H1 (cell line): ENCODE measurements at regions not wholly inside any gene's neighbourhood (a gene's known extent, or its start where the extent isn't known, plus 50 kb on each side); places are given as distances from the start of the nearest gene placed in this dataset.

Experiments
- CTCF ChIA-PET: fragments of 300-600 bp; sonication (Branson Sonifier 250); formaldehyde crosslinking; loops from one replicate; lab custom pipeline; 2021; ENCODE audit not compliant: partially characterized antibody; lab: Charles Lee
- POLR2A ChIA-PET: fragments of 300-600 bp; sonication (Branson Sonifier 250); formaldehyde crosslinking; loops from one replicate; lab custom pipeline; 2021; ENCODE audit warnings: inconsistent platforms; ENCODE audit not compliant: partially characterized antibody; lab: Charles Lee
- DNase-seq, 2 experiments: peaks; one replicate each; pipeline versions ENCODE4 v3.0.0 to v3.0.0-alpha.2; 2010 to 2022; ENCODE audit warnings: low spot score in 2 of 2, low read depth in 1 of 2, mixed read lengths in 1 of 2
- FAIRE-seq: peaks from 2 replicates; lab custom pipeline; 2011; peaks lifted over from hg19 to GRCh38; lab: Jason Lieb, UNC
- H2AFZ ChIP-seq: 2 replicates; pipeline ENCODE4 v1.8.1; 2012; ENCODE audit warnings: low read length, inconsistent platforms
- H2AK5ac ChIP-seq: 2 replicates; pipeline ENCODE4 v1.6.1; 2013; ENCODE audit warnings: low read depth, low read length
- H2BK120ac ChIP-seq: replicated peaks from 2 replicates; pipeline ENCODE3; 2013; ENCODE audit warnings: low read depth, low read length, inconsistent platforms
- H2BK12ac ChIP-seq: 2 replicates; pipeline ENCODE4 v1.6.1; 2013; ENCODE audit warnings: low read depth, low read length
- H2BK15ac ChIP-seq: 2 replicates; pipeline ENCODE4 v1.6.1; 2013; ENCODE audit warnings: low read length
- H2BK20ac ChIP-seq: 2 replicates; pipeline ENCODE4 v1.6.1; 2013; ENCODE audit warnings: low read length
- H2BK5ac ChIP-seq: 2 replicates; pipeline ENCODE4 v1.6.1; 2013; ENCODE audit warnings: low read depth, low read length
- H3K14ac ChIP-seq: 2 replicates; pipeline ENCODE4 v1.6.1; 2013; ENCODE audit warnings: inconsistent platforms; ENCODE audit not compliant: insufficient read length
- H3K18ac ChIP-seq: 2 replicates; pipeline ENCODE4 v1.6.1; 2013; ENCODE audit warnings: low read length; ENCODE audit errors: extremely low read depth
- H3K23ac ChIP-seq: 2 replicates; pipeline ENCODE4 v1.6.1; 2013; ENCODE audit warnings: inconsistent platforms; ENCODE audit not compliant: insufficient read length
- H3K23me2 ChIP-seq: 2 replicates; pipeline ENCODE4 v1.6.1; 2013; ENCODE audit warnings: low read depth, low read length
- H3K27ac ChIP-seq: 2 replicates; pipeline ENCODE4 v1.6.1; 2011; ENCODE audit warnings: low read depth, low read length, inconsistent platforms
- H3K27me3 ChIP-seq, 4 experiments: replicated peaks in 1 of 4; 1 replicate in 1 of 4; 2 replicates in 3 of 4; pipeline versions ENCODE4 v1.6.1 to v1.8.1; 2011 to 2013; ENCODE audit warnings: low read length in 3 of 4, mild to moderate bottlenecking in 3 of 4, inconsistent platforms in 2 of 4, mixed read lengths in 2 of 4, moderate library complexity in 1 of 4; ENCODE audit not compliant: control insufficient read depth in 3 of 4, insufficient read depth in 3 of 4; ENCODE audit errors: extremely low read depth in 1 of 4
- H3K36me3 ChIP-seq, 4 experiments: 2 replicates each; pipeline versions ENCODE4 v1.6.1 to v1.8.1; 2011 to 2013; ENCODE audit warnings: mild to moderate bottlenecking in 4 of 4, low read length in 3 of 4, moderate library complexity in 2 of 4, control low read depth in 1 of 4, inconsistent platforms in 1 of 4; ENCODE audit not compliant: insufficient read depth in 4 of 4, control insufficient read depth in 2 of 4
- H3K4ac ChIP-seq: replicated peaks from 2 replicates; pipeline ENCODE3; 2013; ENCODE audit warnings: low read length, low read depth, mixed read lengths, inconsistent platforms; ENCODE audit not compliant: insufficient read length
- H3K4me1 ChIP-seq, 4 experiments: replicated peaks in 1 of 4; 1 replicate in 1 of 4; 2 replicates in 3 of 4; pipeline versions ENCODE4 v1.6.1 to v1.8.1; 2011 to 2013; ENCODE audit warnings: low read length in 3 of 4, inconsistent platforms in 2 of 4, mixed read lengths in 1 of 4; ENCODE audit not compliant: insufficient read depth in 4 of 4, control insufficient read depth in 3 of 4
- H3K4me2 ChIP-seq, 2 experiments: 2 replicates each; pipeline versions ENCODE4 v1.6.1 to v1.8.1; 2011 to 2013; ENCODE audit warnings: low read depth in 2 of 2, low read length in 2 of 2, control low read depth in 1 of 2, inconsistent platforms in 1 of 2, mild to moderate bottlenecking in 1 of 2; ENCODE audit not compliant: insufficient read depth in 1 of 2
- H3K4me3 ChIP-seq, 4 experiments: fragments of 200-600, 300-600 bp in 1 of 4; sonication (generic), shearing (Covaris generic), sonication (Bioruptor Twin) in 1 of 4; 2 replicates each; pipeline versions ENCODE4 v1.5.1 to v1.8.1; 2011 to 2016; ENCODE audit warnings: low read length in 4 of 4, low read depth in 3 of 4, control low read depth in 2 of 4, inconsistent platforms in 2 of 4, mild to moderate bottlenecking in 2 of 4, mixed read lengths in 1 of 4, moderate library complexity in 1 of 4; ENCODE audit not compliant: insufficient read depth in 2 of 4; ENCODE audit errors: extremely low read depth in 1 of 4
- H3K56ac ChIP-seq: replicated peaks from 2 replicates; pipeline ENCODE3; 2013; ENCODE audit warnings: low read depth, mild to moderate bottlenecking, mixed read lengths, low read length, inconsistent platforms; ENCODE audit not compliant: insufficient read length
- H3K79me1 ChIP-seq: 2 replicates; pipeline ENCODE4 v1.6.1; 2013; ENCODE audit warnings: low read depth, low read length, control low read depth
- H3K79me2 ChIP-seq, 2 experiments: 2 replicates each; pipeline versions ENCODE4 v1.6.1 to v1.8.1; 2012 to 2013; ENCODE audit warnings: low read length in 2 of 2, mild to moderate bottlenecking in 2 of 2, inconsistent platforms in 1 of 2; ENCODE audit not compliant: insufficient read depth in 2 of 2, control insufficient read depth in 1 of 2
- H3K9ac ChIP-seq, 4 experiments: replicated peaks in 1 of 4; 1 replicate in 1 of 4; 2 replicates in 3 of 4; pipeline versions ENCODE4 v1.6.1 to v1.8.1; 2011 to 2013; ENCODE audit warnings: low read depth in 3 of 4, low read length in 3 of 4, control low read depth in 2 of 4, mild to moderate bottlenecking in 2 of 4, moderate library complexity in 2 of 4, inconsistent platforms in 1 of 4; ENCODE audit errors: extremely low read depth in 1 of 4
- H3K9me3 ChIP-seq, 2 experiments: 2 replicates each; pipeline versions ENCODE4 v1.6.1 to v1.8.1; 2012 to 2013; ENCODE audit warnings: mild to moderate bottlenecking in 2 of 2, moderate library complexity in 2 of 2, control low read depth in 1 of 2, inconsistent platforms in 1 of 2, low read depth in 1 of 2, low read length in 1 of 2, mixed read lengths in 1 of 2; ENCODE audit not compliant: insufficient read depth in 2 of 2
- H4K20me1 ChIP-seq, 2 experiments: replicated peaks in 1 of 2; 2 replicates each; pipeline versions ENCODE3 to v1.8.1; 2011 to 2013; ENCODE audit warnings: inconsistent platforms in 2 of 2, low read length in 2 of 2, mild to moderate bottlenecking in 1 of 2; ENCODE audit not compliant: insufficient read depth in 2 of 2, control insufficient read depth in 1 of 2
- H4K5ac ChIP-seq: 2 replicates; pipeline ENCODE4 v1.6.1; 2013; ENCODE audit warnings: low read length, low read depth, mixed read lengths, inconsistent platforms; ENCODE audit not compliant: insufficient read length
- H4K8ac ChIP-seq: 2 replicates; pipeline ENCODE4 v1.8.0; 2013; ENCODE audit warnings: mild to moderate bottlenecking, moderate library complexity, low read length, inconsistent platforms; ENCODE audit not compliant: insufficient read depth; ENCODE audit errors: extremely low read depth
- H4K91ac ChIP-seq: replicated peaks from 2 replicates; pipeline ENCODE3; 2013; ENCODE audit warnings: low read length, mixed read lengths, inconsistent platforms; ENCODE audit not compliant: insufficient read length
- CREB1 ChIP-seq: IDR thresholded peaks from 2 replicates; pipeline ENCODE4 v1.6.1; 2012; ENCODE audit warnings: inconsistent platforms
- CTBP2 ChIP-seq: IDR thresholded peaks from 2 replicates; pipeline ENCODE4 v1.7.0; 2011; ENCODE audit warnings: borderline replicate concordance, mild to moderate bottlenecking, moderate library complexity, mixed read lengths, low read length; ENCODE audit not compliant: insufficient read depth, insufficient read length
- CTCF ChIP-seq, 3 experiments: IDR thresholded peaks; 1 replicate in 2 of 3; 2 replicates in 1 of 3; pipeline versions ENCODE4 v1.5.1 to v1.6.1; 2011; ENCODE audit warnings: low read length in 3 of 3, mild to moderate bottlenecking in 3 of 3, inconsistent platforms in 2 of 3, low read depth in 1 of 3, moderate library complexity in 1 of 3; ENCODE audit not compliant: insufficient read depth in 1 of 3; ENCODE audit errors: control extremely low read depth in 1 of 3
- HDAC2 ChIP-seq, 2 experiments: fragments of 300-600 bp in 1 of 2; sonication (generic) in 1 of 2; IDR thresholded peaks; 2 replicates each; pipeline ENCODE4 v1.6.1; 2011 to 2012; ENCODE audit warnings: low read depth in 2 of 2, low read length in 2 of 2, mild to moderate bottlenecking in 2 of 2, moderate library complexity in 2 of 2, borderline replicate concordance in 1 of 2, inconsistent platforms in 1 of 2
- JUND ChIP-seq: IDR thresholded peaks from 2 replicates; pipeline ENCODE4 v1.6.1; 2011; ENCODE audit warnings: mild to moderate bottlenecking, improper control_type of control experiment, low read length
- SAP30 ChIP-seq: fragments of 300-600 bp; sonication (generic); IDR thresholded peaks from 2 replicates; pipeline ENCODE4 v1.7.1; 2012; ENCODE audit warnings: low read length, moderate library complexity, mild to moderate bottlenecking, inconsistent platforms; ENCODE audit not compliant: insufficient read depth, insufficient replicate concordance
- SIRT6 ChIP-seq: IDR thresholded peaks from one replicate; pipeline ENCODE4 v1.7.1; 2012; ENCODE audit warnings: low read length, inconsistent platforms
- SRF ChIP-seq: IDR thresholded peaks from 2 replicates; pipeline ENCODE4 v1.6.1; 2011; ENCODE audit warnings: mild to moderate bottlenecking, low read depth, low read length, moderate library complexity
- TAF7 ChIP-seq: optimal IDR thresholded peaks from 2 replicates; pipeline ENCODE3; 2011; ENCODE audit warnings: low read depth, mild to moderate bottlenecking, inconsistent platforms, low read length, moderate library complexity, borderline replicate concordance
- TEAD4 ChIP-seq: IDR thresholded peaks from 2 replicates; pipeline ENCODE4 v1.6.1; 2012; ENCODE audit warnings: low read depth, low read length, inconsistent platforms, mixed read lengths
- WGBS, 2 experiments: shearing (Covaris generic) in 1 of 2; methylation state at CpG; one replicate each; pipeline versions ENCODE4 v1.1.6 to v1.1.7; 2013 to 2015; ENCODE audit warnings: low lambda C conversion rate in 2 of 2, mixed read lengths in 2 of 2, inconsistent platforms in 1 of 2, low coverage in 1 of 2, missing lambda C conversion rate in 1 of 2; ENCODE audit not compliant: insufficient replicate concordance in 2 of 2, insufficient coverage in 1 of 2, insufficient read length in 1 of 2; ENCODE audit errors: extremely low coverage in 1 of 2, missing lambda C conversion rate in 1 of 2; 5-methylcytosine and 5-hydroxymethylcytosine counted together

DNA sequence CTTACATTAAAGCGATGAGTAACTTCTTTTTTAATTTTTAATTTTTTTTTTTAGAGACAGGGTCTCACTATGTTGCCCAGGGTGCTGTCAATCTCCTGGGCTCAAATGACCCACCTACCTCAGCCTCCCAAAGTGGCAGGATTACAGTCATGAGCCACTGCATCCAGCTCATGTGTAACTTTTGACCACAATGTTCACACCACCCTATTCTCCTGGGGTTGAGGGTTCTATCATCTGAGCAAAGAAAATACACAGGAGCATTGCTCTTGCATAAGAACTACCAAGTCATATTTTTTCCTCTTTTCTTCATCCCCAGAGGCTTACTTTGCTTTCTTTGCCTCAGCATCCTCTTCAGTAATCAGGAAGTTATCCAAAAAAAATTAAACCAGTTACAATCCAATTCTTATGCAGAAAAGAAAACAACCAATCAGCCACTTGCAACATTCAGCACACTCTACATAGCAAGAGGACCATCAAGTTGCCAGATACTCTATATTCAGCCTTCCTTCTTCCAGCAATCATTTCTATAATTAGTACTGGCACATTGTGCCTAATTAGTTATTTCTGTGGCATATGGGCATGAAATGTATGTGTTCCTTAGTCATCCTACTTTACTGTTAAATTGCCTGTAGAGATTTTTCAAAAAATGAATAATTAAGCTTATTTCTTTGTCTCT lies 345.6 kb downstream of the AKAIN1 start:
- no peak overlapping the region for H4K8ac ChIP-seq
- no peaks in the 10 kb centered on the region for H3K79me2 ChIP-seq
- TF ChIP-seq SIRT6, result no peak
- no peak for TF ChIP-seq SRF
- no peak for TF ChIP-seq CTBP2
- no peak for TF ChIP-seq JUND
- TF ChIP-seq SAP30, result no peak
- no peak for TF ChIP-seq CREB1
- no peak for TF ChIP-seq TAF7
- TF ChIP-seq HDAC2 (IDR thresholded peaks at IDR 0.05; ENCODE audit: borderline replicate concordance in 1 of 2, low read depth in 2 of 2, low read length in 2 of 2), result no peak
- TF ChIP-seq TEAD4, result no peak
- TF ChIP-seq CTCF (IDR thresholded peaks at IDR 0.05; ENCODE audit: control extremely low read depth in 1 of 3, insufficient read depth in 1 of 3, low read depth in 1 of 3, low read length in 3 of 3), result no peak
- H3K27ac ChIP-seq, result no peak overlapping the region
- no peak overlapping the region for H3K9ac ChIP-seq
- H2BK20ac ChIP-seq, result no peak overlapping the region
- WGBS, 2 experiments, result 81% methylated on average over 1 of the region's 1 CpG; no CpG with 5 or more reads in 1 of the 2 experiments
- H3K36me3 ChIP-seq, result no peaks in the 10 kb centered on the region
- ChIA-PET POLR2A (no interaction called here), CTCF (no interaction called here)
- H3K27me3 ChIP-seq, result no peaks in the 10 kb centered on the region
- no peak overlapping the region for H3K4me3 ChIP-seq
- no peak overlapping the region for H4K5ac ChIP-seq
- no peaks in the 10 kb centered on the region for H3K23me2 ChIP-seq
- H4K20me1 ChIP-seq, result no peaks in the 10 kb centered on the region
- no peak overlapping the region for H4K91ac ChIP-seq
- H2BK15ac ChIP-seq, result no peak overlapping the region
- H3K14ac ChIP-seq, result no peak overlapping the region
- H3K9me3 ChIP-seq, result no peaks in the 10 kb centered on the region
- DNase-seq, result no peak
- peaks cover 0 to 7% (median 3%) of the 10 kb centered on the region in 4 experiments; a peak in 3 of 7 replicates for H3K4me1 ChIP-seq
- H3K56ac ChIP-seq, result no peak overlapping the region
- H2AFZ ChIP-seq, result no peak overlapping the region
- no peak overlapping the region for H2BK120ac ChIP-seq
- H3K79me1 ChIP-seq, result no peaks in the 10 kb centered on the region
- no peak overlapping the region for H3K4me2 ChIP-seq
- H3K23ac ChIP-seq, result no peak overlapping the region
- no peak overlapping the region for H3K18ac ChIP-seq
- FAIRE-seq, result no peak
- no peak overlapping the region for H2BK5ac ChIP-seq
- H2AK5ac ChIP-seq, result no peak overlapping the region
- no peak overlapping the region for H2BK12ac ChIP-seq
- no peak overlapping the region for H3K4ac ChIP-seq
